Neuronal stem cell (in vitro differentiated cells): ENCODE measurements at regions not wholly inside any gene's neighbourhood (a gene's known extent, or its start where the extent isn't known, plus 50 kb on each side); places are given as distances from the start of the nearest gene placed in this dataset.

Experiments used
- DNase-seq: peaks from one replicate; pipeline ENCODE4 v3.0.0-alpha.2; 2013; ENCODE audit warnings: low spot score
- H2AFZ ChIP-seq: one replicate; pipeline ENCODE4 v1.6.1; 2013; ENCODE audit warnings: mild to moderate bottlenecking, low read length, inconsistent platforms
- H2AK5ac ChIP-seq: 2 replicates; pipeline ENCODE4 v1.6.1; 2013; ENCODE audit warnings: low read depth, mild to moderate bottlenecking, inconsistent platforms, low read length, moderate library complexity, mixed read lengths
- H2BK120ac ChIP-seq: 2 replicates; pipeline ENCODE4 v1.6.1; 2013; ENCODE audit warnings: low read depth, mild to moderate bottlenecking, inconsistent platforms, low read length, moderate library complexity, mixed read lengths
- H2BK12ac ChIP-seq: one replicate; pipeline ENCODE4 v1.6.1; 2013; ENCODE audit warnings: low read length, inconsistent platforms
- H2BK15ac ChIP-seq: 2 replicates; pipeline ENCODE4 v1.6.1; 2013; ENCODE audit warnings: mild to moderate bottlenecking, low read length, inconsistent platforms, mixed read lengths
- H2BK5ac ChIP-seq: one replicate; pipeline ENCODE4 v1.6.1; 2013; ENCODE audit warnings: inconsistent platforms, mild to moderate bottlenecking, low read length, moderate library complexity
- H3K14ac ChIP-seq: one replicate; pipeline ENCODE4 v1.6.1; 2013; ENCODE audit warnings: low read length, inconsistent platforms
- H3K18ac ChIP-seq: 2 replicates; pipeline ENCODE4 v1.6.1; 2013; ENCODE audit warnings: low read length, inconsistent platforms
- H3K23ac ChIP-seq: 2 replicates; pipeline ENCODE4 v1.6.1; 2013; ENCODE audit warnings: low read depth, mild to moderate bottlenecking, mixed read lengths, low read length, inconsistent platforms; ENCODE audit not compliant: poor library complexity
- H3K27ac ChIP-seq: replicated peaks from 3 replicates; pipeline ENCODE4 v1.5.1; 2013; ENCODE audit warnings: low read length, inconsistent platforms
- H3K27me3 ChIP-seq, 3 experiments: 2 replicates each; pipeline ENCODE4 v1.6.1; 2013; ENCODE audit warnings: low read length in 3 of 3, mild to moderate bottlenecking in 2 of 3, inconsistent platforms in 1 of 3, low read depth in 1 of 3, mixed read lengths in 1 of 3, moderate library complexity in 1 of 3; ENCODE audit not compliant: control insufficient read depth in 3 of 3, insufficient read depth in 3 of 3
- H3K36me3 ChIP-seq, 2 donors: replicated peaks in 1 of 2; 2 replicates each; pipeline ENCODE4 v1.6.1; 2013; ENCODE audit warnings: low read length in 2 of 2; ENCODE audit not compliant: control insufficient read depth in 2 of 2, insufficient read depth in 2 of 2
- H3K4ac ChIP-seq: 2 replicates; pipeline ENCODE4 v1.6.1; 2013; ENCODE audit warnings: inconsistent platforms, mild to moderate bottlenecking, low read length, moderate library complexity
- H3K4me1 ChIP-seq, 2 donors: 1 replicate in 1 of 2; 2 replicates in 1 of 2; pipeline ENCODE4 v1.6.1; 2013; ENCODE audit warnings: low read length in 2 of 2, low read depth in 1 of 2; ENCODE audit not compliant: control insufficient read depth in 2 of 2, insufficient read depth in 1 of 2
- H3K4me2 ChIP-seq: one replicate; pipeline ENCODE4 v1.6.1; 2013; ENCODE audit warnings: mild to moderate bottlenecking, low read length, inconsistent platforms; ENCODE audit not compliant: insufficient read depth, poor library complexity, severe bottlenecking
- H3K4me3 ChIP-seq, 2 donors: 2 replicates each; pipeline ENCODE4 v1.5.1; 2013; ENCODE audit warnings: low read length in 2 of 2, mild to moderate bottlenecking in 2 of 2, inconsistent platforms in 1 of 2, moderate library complexity in 1 of 2
- H3K79me1 ChIP-seq: one replicate; pipeline ENCODE4 v1.6.1; 2013; ENCODE audit warnings: low read depth, mild to moderate bottlenecking, inconsistent platforms, low read length, moderate library complexity
- H3K9ac ChIP-seq: one replicate; pipeline ENCODE4 v1.6.1; 2013; ENCODE audit warnings: mild to moderate bottlenecking, low read depth, low read length, inconsistent platforms; ENCODE audit not compliant: poor library complexity
- H3K9me3 ChIP-seq, 2 donors: replicated peaks in 1 of 2; 2 replicates each; pipeline versions ENCODE3 to v1.6.1; 2013; ENCODE audit warnings: low read length in 2 of 2, mild to moderate bottlenecking in 2 of 2, inconsistent platforms in 1 of 2, low read depth in 1 of 2, mixed read lengths in 1 of 2, moderate library complexity in 1 of 2; ENCODE audit not compliant: control insufficient read depth in 2 of 2, insufficient read depth in 1 of 2
- H4K8ac ChIP-seq: one replicate; pipeline ENCODE4 v1.6.1; 2013; ENCODE audit warnings: low read depth, mild to moderate bottlenecking, inconsistent platforms, low read length, moderate library complexity
- H4K91ac ChIP-seq: one replicate; pipeline ENCODE4 v1.6.1; 2013; ENCODE audit warnings: low read length, low read depth, mild to moderate bottlenecking, inconsistent platforms; ENCODE audit not compliant: poor library complexity
- WGBS, 2 donors: extraction: QIAGEN DNeasy Blood & Tissue Kit; methylation state at CpG; one replicate each; pipeline ENCODE4 v1.1.7; 2013; ENCODE audit warnings: missing lambda C conversion rate in 2 of 2, mixed read lengths in 1 of 2; ENCODE audit not compliant: insufficient read length in 2 of 2, insufficient replicate concordance in 1 of 2; ENCODE audit errors: extremely low coverage in 2 of 2; 5-methylcytosine and 5-hydroxymethylcytosine counted together

DNA sequence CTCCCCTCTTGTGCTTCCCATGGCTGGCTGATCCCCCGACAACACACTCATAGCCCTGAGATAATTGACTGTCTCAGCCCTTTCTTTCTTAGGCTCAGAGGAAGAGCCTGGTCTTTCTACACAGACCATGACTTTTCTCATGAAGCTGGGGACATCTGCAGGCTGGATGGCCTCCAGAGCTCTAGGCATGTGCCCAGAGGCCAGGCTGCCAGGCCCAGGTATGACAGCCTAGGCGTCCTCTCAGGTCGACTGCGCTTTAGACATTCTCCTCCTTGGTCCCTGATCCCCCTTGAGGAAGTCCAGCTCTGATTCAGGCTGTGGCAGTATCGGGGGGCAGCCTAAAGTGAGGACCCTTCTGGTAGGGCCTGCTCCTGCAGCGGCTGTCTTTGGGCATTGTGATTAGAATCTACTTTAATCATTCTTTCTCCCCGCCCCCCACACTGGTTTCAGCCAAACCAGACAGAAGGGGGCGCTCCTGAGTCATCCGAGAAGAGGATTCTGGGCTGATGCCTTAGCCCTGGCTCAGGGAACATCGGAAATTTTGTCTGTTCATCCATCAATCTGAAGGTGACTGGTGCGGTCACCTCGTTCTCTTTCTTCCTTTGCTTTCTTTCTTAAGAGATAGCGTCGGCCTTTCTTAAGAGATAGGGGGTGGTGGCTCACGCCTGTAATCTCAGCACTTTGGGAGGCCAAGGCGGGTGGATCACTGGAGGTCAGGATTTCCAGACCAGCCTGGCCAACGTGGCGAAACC, 66.5 kb upstream of the HSPA9 start:
- no peak overlapping the region for H3K23ac ChIP-seq
- peak overlapping the region; percentile 71 for H2BK15ac ChIP-seq
- no peak overlapping the region for H3K4me2 ChIP-seq
- H2AK5ac ChIP-seq = no peak overlapping the region
- no peak overlapping the region for H3K27ac ChIP-seq
- peak; percentile 85 for DNase-seq
- H3K36me3 ChIP-seq = no peaks in the 10 kb centered on the region
- H3K9ac ChIP-seq = no peak overlapping the region
- no peaks in the 10 kb centered on the region for H3K79me1 ChIP-seq
- no peak overlapping the region for H2BK120ac ChIP-seq
- no peak overlapping the region for H2BK12ac ChIP-seq
- H4K8ac ChIP-seq = no peak overlapping the region
- H3K27me3 ChIP-seq = peaks cover 0 to 15% (median 0%) of the 10 kb centered on the region in 3 experiments
- no peak overlapping the region for H2BK5ac ChIP-seq
- WGBS, 2 donors = no CpG with 5 or more reads among the region's 18 CpGs
- no peak overlapping the region for H3K14ac ChIP-seq
- H3K9me3 ChIP-seq = no peaks in the 10 kb centered on the region
- H3K18ac ChIP-seq = peak overlapping the region; percentile 82
- peaks cover 9 to 21% of the 10 kb centered on the region in 2 donors for H3K4me1 ChIP-seq
- no peak overlapping the region for H3K4ac ChIP-seq
- H3K4me3 ChIP-seq = no peak overlapping the region
- H2AFZ ChIP-seq = peak overlapping the region; percentile 69
- no peak overlapping the region for H4K91ac ChIP-seq

DNA sequence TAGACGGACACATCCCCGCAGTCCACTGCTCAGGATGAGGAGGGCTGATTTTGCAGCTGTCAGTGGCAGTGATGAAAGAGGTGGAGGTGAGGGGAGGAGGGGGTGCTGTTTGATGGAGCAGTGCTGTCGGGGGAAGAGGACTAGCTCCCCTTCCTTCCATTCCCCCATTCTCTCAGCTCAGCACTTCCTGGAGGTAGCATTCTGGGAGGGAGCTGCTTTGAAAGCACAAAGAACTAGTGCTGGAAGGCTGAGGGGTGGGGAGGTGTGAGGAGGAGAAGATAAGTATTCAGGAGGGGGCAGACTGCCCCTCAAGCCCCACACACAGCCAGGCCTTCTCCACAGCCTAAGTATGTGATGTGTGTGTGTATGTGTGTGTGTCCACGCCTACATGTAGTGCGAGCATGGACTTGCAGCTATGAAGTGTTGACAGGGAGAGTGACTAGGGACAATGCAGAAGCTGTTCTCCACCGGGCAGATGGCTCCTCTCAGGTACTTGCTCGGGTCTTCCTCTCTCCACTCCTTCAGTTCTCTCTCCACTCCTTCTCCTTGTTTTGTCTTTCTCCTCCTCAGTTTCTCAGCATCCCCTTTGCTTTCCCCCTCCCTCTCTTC, 65.5 kb upstream of the HSPA9 start:
- no peak overlapping the region for H3K9ac ChIP-seq
- no peaks in the 10 kb centered on the region for H3K36me3 ChIP-seq
- no peak overlapping the region for H3K4me3 ChIP-seq
- no peak overlapping the region for H2BK5ac ChIP-seq
- H3K14ac ChIP-seq = no peak overlapping the region
- H3K27ac ChIP-seq = no peak overlapping the region
- no peak overlapping the region for H4K91ac ChIP-seq
- no peak overlapping the region for H3K4me2 ChIP-seq
- H3K79me1 ChIP-seq = no peaks in the 10 kb centered on the region
- H3K4ac ChIP-seq = no peak overlapping the region
- no peak for DNase-seq
- peak overlapping the region; percentile 79 for H2AFZ ChIP-seq
- H3K9me3 ChIP-seq = no peaks in the 10 kb centered on the region
- peak overlapping the region; percentile 56 for H3K23ac ChIP-seq
- peak overlapping the region; percentile 5 for H3K18ac ChIP-seq
- peaks cover 9 to 12% of the 10 kb centered on the region in 2 donors for H3K4me1 ChIP-seq
- WGBS, 2 donors = no CpG with 5 or more reads among the region's 7 CpGs
- H2BK15ac ChIP-seq = no peak overlapping the region
- no peak overlapping the region for H2AK5ac ChIP-seq
- peak overlapping the region; percentile 1 for H4K8ac ChIP-seq
- H3K27me3 ChIP-seq = peaks cover 0 to 15% (median 0%) of the 10 kb centered on the region in 3 experiments
- H2BK12ac ChIP-seq = no peak overlapping the region
- no peak overlapping the region for H2BK120ac ChIP-seq

DNA sequence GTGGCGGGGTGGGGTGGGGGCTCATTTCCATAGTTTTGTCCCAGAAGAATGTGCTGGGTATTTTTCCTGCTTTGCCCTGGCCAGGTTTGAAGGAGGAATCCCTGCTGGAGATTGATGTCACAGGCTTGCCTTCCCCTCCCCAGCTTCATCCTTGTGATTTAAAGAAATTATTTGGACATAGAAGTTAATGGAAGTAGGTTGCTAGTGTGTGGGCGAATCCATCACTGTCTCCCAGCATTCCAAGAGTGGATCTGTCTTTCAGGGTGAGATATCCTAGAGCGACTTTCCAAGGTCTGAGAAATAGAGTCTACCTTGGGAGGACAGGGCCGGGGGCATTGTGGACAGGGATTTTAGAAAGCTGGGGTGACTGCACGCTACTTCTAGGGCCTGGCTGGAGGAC, 64.9 kb upstream of the HSPA9 start:
- H3K79me1 ChIP-seq = no peaks in the 10 kb centered on the region
- H3K9me3 ChIP-seq = no peaks in the 10 kb centered on the region
- no peak overlapping the region for H3K27ac ChIP-seq
- H3K18ac ChIP-seq = no peak overlapping the region
- H3K27me3 ChIP-seq = peaks cover 0 to 15% (median 0%) of the 10 kb centered on the region in 3 experiments
- peak overlapping the region; percentile 79 for H2AFZ ChIP-seq
- H4K8ac ChIP-seq = no peak overlapping the region
- H2AK5ac ChIP-seq = no peak overlapping the region
- no peak for DNase-seq
- no peak overlapping the region for H3K4ac ChIP-seq
- H2BK15ac ChIP-seq = no peak overlapping the region
- H3K4me1 ChIP-seq = peaks cover 9 to 12% of the 10 kb centered on the region in 2 donors
- H2BK5ac ChIP-seq = no peak overlapping the region
- H3K36me3 ChIP-seq = no peaks in the 10 kb centered on the region
- WGBS, 2 donors = no CpG with 5 or more reads among the region's 5 CpGs
- no peak overlapping the region for H3K4me3 ChIP-seq
- H3K4me2 ChIP-seq = no peak overlapping the region
- no peak overlapping the region for H3K23ac ChIP-seq
- H2BK12ac ChIP-seq = no peak overlapping the region
- no peak overlapping the region for H4K91ac ChIP-seq
- H2BK120ac ChIP-seq = no peak overlapping the region
- H3K14ac ChIP-seq = no peak overlapping the region
- H3K9ac ChIP-seq = no peak overlapping the region

DNA sequence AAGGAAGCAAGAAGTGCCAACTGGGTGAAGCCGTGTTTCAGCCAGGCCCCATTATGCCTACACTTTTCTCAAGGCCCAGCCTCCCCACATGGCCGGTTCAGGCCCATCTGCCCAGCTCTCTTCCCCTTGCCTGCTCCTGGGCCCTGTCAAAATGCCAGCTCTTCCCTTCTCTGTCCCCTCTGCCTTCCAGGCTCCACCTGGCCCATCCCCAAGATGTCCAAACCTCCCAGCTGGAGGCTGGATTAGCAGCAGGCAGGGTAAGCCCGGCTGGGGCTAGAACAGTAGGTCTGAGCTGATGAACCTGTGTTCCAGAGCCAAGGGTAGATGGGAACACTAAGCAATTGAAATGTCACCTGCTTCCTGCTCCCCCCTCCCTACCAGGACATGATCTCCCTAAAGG, 64.1 kb upstream of the HSPA9 start:
- H3K9me3 ChIP-seq = no peaks in the 10 kb centered on the region
- no peak overlapping the region for H3K14ac ChIP-seq
- WGBS, 2 donors = no CpG with 5 or more reads among the region's 3 CpGs
- no peak overlapping the region for H2BK12ac ChIP-seq
- H3K4me1 ChIP-seq = peaks cover 9 to 12% of the 10 kb centered on the region in 2 donors
- H3K4ac ChIP-seq = no peak overlapping the region
- H3K4me2 ChIP-seq = no peak overlapping the region
- H4K91ac ChIP-seq = no peak overlapping the region
- no peak overlapping the region for H3K27ac ChIP-seq
- H4K8ac ChIP-seq = no peak overlapping the region
- peaks cover 0 to 15% (median 0%) of the 10 kb centered on the region in 3 experiments for H3K27me3 ChIP-seq
- H3K79me1 ChIP-seq = no peaks in the 10 kb centered on the region
- H3K4me3 ChIP-seq = no peak overlapping the region
- no peak overlapping the region for H2AK5ac ChIP-seq
- H2BK5ac ChIP-seq = no peak overlapping the region
- H3K23ac ChIP-seq = no peak overlapping the region
- DNase-seq = no peak
- H2BK15ac ChIP-seq = no peak overlapping the region
- no peaks in the 10 kb centered on the region for H3K36me3 ChIP-seq
- no peak overlapping the region for H3K18ac ChIP-seq
- H2AFZ ChIP-seq = no peak overlapping the region
- H3K9ac ChIP-seq = no peak overlapping the region
- no peak overlapping the region for H2BK120ac ChIP-seq
